ENCODE measurements at regions not wholly inside any gene's neighbourhood (a gene's known extent, or its start where the extent isn't known, plus 50 kb on each side); places are given as distances from the start of the nearest gene placed in this dataset.
"Not testable (repeated sequence)": the region's sequence is repeated elsewhere in the genome, so short reads cannot be mapped to it uniquely, and the experiment has no call there.

DNA sequence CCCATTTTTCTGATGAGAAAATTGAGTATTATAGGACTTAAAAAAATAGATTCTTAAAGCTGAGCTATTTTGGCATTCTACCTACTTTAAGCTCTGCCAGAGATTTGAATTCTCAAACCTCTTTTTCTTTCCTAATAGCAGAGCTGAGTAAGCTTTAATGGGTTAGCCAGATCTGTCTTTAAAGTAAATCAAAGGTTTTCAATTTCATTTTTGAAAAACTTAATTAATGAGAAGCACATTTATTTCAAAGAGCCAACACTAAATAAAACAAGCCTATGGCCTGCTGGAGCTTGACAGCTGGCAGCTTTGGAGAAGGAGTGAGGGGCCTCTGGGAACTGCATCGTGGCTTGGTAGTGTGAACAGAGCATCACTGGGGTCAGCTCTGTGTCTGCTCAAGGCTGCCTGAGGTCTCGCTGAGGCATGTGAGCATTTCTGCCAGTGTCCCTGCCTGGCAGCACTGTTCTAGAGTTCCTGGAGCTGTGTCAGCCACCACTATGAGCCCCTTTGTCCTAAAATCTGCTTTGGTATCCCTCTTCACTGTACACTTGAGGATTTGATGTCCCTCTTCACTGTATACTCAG is 50.4 kb upstream of the PRSS23 start:
- DNase-seq, result no peak

DNA sequence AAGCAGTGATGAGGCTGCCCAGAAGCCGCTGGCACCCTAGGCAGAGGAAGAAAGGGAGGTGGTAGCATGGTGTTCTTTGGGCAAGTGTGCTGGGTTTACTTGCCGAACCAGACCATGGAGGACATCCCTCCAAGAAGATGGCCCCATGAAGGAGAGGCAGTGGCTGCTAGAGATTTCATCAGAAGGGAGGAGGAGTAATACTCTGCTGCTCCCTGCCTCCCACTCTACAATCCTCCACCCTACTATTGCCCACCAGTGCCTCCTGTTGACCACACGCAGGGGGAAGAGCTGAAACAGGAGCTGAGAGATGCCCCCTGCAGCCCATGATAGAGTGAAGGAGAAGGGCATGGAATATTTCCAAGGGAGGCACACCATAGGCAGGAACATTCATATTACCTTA is 51.0 kb upstream of the PRSS23 start:
- DNase-seq, result no peak

DNA sequence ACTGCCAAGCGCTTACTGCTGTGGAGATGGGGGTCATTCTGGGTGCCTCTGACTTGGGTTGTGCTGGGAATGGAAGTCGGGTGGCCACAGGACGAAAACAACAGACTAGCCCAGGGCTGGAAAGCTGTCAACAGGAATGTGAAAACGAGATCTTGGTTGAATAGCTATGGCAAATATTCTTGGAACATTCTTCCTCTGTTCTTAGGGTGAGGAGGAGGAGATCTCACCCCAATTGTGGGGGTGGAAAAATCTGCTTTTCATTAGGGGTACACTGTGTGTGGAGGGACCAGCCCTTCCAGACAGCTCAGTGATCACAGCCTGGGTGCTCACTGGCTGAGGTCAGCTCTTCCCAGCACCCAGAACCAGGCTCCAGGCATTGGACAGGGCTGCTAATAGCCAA is 52.0 kb upstream of the PRSS23 start:
- no peak for DNase-seq

DNA sequence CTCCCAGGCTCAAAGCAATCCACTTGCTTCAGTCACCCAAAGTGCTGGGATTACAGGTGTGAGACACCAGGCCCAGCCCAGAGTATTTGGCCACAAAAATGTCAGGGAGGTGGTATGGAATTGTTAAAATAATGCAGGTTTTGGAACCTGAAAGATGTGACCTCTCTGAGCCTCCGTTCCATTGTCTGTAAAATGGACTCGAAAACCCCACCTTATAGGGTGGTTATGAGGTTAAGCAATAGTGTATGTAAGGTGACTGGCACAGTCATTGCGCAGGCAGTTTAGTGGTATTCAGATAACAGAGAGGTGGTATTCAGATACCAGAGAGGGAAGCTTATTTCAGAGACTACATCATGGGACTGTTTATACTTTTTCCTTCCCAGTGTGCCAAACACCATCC is 52.5 kb upstream of the PRSS23 start:
- no peak for DNase-seq

DNA sequence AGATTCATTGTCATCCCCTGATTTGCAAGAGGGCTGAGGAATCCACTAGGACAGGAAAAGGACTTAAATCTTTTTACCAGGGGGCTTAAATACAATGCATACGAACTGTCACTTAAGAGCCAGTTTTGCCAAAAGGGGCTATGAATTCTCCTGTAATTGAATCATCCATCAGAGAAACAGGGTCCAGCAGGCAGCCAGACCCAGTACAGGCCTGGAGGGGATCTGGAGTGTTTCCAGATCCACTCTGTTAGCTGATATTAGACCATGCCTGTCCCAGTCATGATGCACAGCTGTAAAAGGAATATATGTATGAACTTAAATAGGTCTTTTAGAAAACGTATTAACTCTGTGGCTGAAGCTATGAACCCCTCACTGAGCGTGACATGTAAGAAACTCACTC is 53.8 kb upstream of the PRSS23 start:
- DNase-seq, result no peak

DNA sequence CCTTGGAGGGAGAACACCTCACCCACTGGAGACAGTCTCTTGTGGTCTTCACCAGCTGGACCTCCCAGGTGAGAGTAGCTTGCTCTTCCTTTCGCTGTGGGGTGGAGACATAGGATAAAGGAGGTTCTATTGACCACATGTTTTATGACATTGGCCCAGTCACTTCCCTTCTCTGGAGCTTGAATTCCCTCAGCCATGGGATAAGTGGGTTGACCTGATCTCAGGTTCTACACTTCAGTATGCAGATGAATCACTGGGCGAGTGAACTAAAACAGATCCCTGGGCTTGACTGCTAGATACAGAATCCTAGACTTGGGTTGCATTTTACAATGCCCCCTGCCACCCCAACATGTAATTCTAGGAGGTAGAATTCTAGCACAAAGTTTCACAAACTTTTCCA is 54.8 kb upstream of the PRSS23 start:
- DNase-seq, result no peak

DNA sequence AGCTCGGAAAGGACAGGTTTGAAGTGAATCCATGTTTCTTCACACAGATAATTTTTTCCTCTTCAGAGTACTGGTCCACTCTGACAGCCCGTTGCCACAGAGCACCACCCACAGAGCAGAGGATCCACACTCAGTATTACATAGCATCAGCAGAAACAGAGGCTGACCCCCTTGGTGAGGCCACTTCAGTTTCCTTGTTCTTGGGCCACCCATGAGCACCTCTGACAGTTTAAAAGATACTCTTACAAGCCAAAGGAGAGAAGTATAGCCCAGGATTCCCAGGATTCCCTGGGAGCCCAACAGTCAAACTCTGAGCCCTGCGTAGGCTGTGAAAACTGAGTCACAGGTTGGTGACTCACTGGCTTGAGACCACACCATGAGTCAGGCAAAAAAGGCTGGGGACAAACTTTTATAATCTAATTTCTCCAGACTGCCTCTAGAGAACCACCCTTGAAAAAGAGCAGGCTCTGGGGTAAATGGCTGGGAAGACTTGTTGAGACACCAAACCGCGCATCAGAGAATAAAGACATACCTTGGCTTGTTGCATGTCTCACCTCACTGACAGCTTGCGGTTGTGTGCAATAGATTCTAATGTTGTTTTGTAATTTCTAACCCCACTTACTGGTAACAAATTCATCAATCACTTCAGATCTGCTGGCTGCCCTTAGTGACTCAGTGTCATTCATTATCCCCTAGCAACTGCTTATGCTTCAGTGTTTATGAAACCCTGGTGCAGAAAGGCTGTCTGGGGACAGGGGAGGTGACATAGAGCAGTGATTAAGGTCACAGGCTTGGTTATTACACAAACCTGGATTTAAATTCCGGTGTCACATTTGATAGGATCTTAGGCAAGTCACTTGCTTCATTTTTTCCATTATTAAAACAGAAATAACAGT is 56.9 kb upstream of the PRSS23 start:
- peak; percentile 56 for DNase-seq

DNA sequence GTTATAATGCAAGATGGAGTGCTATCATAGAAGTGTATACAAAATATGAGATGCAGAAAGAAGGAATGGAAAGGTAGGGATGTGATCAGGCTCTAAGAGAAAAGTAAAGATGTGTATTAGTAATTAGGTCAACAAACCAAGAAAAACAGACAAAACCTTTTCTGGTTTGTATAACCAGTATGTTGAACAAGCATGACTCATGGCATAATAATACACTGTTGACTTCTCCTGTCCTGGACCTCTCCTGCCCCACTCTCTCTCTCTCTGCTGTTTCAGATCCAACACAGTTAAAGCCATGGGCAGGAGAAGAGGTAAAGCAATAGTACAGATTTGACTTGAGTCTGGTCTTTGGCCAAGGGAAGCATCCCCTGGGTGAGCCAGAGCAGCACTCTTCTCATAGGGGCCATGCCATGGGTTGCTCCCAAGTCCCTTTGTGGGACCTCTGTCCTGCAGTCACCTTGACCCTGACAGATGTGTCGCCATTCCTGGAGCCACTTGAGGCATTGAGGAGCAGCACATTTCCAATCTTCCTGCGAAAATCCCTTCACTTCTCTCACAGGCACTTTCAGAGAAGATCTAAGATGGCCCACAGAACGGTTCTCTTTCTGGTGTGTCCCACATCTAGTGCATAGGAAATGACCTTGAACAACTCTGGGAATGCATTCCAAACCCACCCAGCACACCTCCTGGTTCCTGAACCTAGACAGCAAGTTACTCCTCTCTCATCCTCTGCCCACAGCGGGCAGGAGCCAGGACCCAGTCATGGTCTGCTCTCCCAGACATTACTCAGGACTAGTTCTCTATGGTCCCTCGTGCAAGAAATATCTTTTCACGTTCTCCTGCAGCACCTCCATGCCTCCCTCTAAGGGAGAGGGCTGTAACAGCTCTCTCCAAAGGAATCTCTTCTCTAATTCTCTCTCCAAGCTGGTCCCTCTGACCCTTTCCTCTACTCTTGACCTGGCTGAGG is 58.2 kb upstream of the PRSS23 start:
- no peak for DNase-seq

DNA sequence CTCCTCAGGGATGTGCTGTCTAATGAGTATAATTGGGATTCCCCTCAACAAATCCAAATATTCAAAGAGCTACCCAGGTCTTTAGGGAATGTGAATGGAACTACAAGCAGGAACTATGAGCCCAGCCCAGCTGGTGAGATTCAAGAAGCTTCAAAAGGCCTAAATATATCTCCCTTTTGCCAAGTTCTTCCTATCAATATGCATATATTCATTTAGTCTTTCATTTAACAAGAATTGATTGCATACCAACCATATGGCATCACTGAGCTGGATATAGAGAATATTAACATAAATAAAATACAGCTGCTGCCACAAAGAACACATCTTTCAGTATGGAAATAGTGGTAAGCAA is 58.9 kb upstream of the PRSS23 start:
- DNase-seq, result no peak

DNA sequence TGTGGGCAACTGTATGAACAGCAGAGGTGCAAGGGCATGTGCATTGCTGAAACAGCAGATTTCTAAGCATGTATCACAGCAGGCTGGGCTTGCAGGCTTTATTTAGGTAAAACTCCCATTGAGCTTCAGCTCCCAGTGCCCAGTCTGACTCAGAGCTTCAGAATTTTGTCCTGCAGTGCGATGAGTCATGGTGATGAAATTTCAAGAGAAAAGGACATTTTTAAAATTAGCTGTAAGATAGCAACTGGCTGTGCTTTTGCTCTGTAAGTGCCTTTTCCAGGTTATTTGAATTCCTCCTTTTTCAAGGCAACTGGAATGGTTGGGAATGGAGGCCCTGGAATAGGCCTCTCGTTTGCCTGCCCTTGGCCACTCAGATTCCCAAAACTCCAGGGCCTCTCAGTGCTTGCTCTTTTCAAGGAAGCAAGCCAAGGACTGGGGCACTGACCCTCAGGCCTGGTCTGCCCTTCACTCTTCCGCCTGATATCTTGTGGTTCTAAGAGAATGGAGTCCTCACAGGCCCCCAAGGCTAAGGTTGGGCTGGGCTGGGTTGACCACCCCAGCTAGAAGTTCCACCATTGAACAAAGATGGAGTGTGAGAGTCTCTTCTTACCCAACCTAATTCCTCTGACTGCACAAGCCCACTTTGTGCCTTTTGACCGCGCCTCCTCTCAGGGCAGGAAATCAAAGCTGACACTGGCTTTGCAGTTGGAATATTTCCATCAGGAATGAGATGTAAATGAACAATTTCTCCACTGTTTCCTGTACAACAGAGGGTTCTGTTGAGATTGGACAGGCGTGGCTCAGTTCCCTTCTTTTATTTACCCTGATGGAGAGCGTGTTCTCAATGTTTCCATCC is 59.5 kb upstream of the PRSS23 start:
- DNase-seq, result no peak

DNA sequence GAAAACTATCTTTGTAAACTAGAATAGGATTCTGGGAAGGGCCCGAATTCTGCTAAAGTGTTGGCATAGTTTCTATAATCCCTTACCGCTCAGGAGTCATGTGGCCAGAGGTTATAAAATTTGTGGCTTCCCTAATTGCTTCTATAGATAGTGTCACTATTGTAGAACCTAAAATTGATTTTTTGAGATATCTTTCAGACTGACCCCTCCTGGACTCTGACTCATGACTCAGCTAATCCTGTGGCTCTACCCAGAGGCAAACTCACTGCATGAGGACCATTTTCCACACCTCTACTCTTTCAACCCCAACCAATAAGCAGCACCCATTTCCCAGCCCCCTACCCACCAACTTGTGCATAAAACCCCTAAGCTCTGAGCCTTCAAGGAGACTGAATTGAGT is 61.8 kb upstream of the PRSS23 start:
- DNase-seq, result no peak

DNA sequence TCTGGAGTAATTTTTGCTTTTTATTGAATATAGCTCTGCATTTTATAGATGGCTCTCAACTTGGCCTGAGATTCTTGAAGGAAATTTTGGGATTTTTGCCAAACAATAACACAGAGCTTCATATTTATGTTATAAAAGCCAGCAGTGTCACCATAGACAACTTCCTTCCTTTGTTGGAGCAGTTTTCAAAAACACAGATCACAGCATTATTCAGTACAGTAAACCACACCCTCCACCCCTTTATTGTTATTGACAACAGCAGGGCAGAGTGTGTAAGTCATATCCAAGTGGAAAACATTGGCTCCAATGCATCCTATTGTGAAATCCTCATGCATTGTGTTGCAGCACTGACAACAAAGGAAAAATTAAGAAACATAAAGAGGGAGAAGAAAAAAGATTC is 62.6 kb upstream of the PRSS23 start:
- no peak for DNase-seq

DNA sequence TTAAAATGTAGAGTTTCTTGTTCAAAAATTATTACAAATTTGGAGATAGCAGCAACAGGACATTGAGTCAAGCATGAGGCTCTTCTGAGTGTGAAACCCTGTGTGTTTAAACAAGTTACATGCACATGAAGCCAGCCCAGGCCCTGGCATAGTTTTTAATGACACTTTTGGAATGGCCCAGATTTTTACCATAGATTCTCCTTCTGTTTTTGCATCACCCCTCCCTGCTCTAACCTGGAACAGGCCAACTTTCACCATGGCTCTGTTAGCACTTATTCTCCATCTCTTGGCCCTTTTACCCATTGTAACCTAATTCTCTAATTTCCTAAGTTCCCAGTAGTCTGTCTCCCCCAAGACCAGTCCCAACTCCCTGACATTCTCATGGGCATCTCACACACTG is 63.1 kb upstream of the PRSS23 start:
- DNase-seq, result no peak

DNA sequence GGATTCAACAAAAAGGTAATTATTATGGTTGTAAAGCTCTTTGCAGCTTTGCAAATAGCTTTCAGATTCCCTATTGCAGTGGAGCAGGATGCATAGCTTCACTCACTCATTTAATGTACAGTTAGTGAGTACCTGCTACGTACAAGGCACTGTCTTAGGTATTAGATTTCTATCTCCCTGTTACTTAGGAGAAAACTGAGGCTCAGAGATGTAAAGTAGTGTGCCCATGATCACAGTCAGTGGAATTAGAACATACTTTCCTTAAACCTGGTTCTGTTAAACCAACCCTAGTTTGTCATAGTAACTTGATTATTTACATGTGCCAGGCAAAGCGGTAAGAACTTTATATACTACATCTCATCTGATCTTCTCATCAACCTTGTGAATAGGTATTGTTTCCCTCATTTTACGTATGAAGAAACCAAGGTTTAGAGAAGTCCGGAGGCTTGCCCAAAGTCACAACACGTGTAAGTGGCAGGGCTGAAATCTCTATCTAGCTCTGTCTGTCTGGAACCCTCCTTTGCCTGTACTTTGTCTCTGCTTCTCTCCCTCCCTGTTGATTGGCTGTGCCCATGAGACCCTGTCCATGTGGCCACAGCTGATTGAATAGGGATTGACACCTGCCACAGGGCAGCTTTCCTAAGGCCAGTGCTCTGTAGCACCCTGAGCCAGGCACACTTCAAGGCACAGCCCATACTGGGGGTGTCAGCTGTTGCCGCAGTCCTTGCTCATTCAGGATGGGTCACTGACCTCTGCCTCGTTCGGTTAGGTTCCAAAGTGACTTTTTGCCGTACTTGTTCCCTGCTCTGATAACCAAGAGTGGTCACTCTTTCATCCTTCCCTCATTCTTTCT is 63.8 kb upstream of the PRSS23 start:
- DNase-seq, result no peak

DNA sequence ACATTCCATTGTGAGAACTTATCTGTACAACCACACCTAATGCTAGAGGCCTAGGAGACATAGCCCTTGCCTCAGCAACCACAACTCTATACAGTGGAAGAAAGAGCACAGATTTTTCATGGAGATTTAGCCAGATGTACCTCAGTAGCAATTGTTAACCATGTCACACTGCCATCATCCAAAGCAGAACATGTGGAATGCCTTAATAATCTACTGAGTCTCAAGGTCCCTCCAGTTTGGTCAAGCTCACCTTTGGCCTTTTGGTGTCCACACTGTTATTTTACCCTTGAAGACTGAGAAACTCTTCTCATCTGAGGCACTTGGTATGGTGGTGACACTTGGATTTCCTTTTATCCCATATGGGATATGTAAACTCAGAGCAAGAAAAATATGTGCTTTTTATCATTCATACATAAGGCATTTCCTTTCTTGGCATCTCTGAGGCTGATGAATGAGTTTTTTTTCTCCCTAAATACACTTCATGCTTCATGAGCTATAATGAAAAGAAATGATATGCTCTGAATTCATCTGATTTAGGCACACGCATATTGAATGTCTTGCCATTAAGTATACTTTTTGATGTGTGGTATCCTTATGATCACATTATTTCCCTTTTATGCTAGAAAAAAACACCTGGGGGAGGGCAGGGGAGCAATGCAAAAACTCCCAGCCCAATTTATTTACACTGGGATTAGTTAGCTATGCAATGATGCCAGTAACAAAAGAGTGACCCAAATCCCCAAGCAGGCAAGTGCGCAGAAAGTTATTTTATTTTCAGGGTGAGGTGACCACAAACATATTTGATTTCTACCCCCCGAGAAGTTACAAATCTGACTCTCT is 63.3 kb upstream of the ME3 start:
- no peak for DNase-seq

DNA sequence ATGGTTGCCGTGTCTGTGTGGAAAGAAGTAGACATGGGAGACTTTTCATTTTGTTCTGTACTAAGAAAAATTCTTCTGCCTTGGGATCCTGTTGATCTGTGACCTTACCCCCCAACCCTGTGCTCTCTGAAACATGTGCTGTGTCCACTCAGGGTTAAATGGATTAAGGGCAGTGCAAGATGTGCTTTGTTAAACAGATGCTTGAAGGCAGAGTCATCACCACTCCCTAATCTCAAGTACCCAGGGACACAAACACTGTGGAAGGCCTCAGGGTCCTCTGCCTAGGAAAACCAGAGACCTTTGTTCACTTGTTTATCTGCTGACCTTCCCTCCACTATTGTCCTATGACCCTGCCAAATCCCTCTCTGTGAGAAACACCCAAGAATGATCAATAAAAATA is 60.3 kb upstream of the ME3 start:
- not testable (repeated sequence) for DNase-seq

DNA sequence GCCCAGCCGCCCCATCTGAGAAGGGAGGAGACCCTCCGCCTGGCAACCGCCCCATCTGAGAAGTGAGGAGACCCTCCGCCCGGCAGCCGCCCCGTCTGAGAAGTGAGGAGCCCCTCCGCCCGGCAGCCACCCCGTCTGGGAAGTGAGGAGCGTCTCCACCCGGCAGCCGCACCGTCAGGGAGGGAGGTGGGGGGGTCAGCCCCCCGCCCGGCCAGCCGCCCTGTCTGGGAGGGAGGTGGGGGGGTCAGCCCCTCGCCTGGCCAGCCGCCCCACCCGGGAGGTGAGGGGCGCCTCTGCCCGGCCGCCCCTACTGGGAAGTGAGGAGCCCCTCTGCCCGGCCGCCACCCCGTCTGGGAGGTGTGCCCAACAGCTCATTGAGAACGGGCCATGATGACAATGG is 59.9 kb upstream of the ME3 start:
- DNase-seq, result not testable (repeated sequence)

DNA sequence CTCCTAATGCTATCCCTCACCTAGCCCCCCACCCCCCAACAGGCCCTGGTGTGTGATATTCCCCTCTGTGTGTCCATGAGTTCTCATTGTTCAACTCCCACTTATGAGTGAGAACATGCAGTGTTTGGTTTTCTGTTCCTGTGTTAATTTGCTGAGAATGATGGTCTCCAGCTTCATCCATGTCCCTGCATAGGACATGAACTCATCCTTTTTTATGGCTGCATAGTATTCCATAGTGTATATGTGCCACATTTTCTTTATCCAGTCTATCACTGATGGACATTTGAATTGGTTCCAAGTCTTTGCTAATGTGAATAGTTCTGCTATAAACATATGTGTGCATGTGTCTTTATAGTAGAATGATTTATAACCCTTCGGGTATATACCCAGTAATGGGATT is 57.2 kb upstream of the ME3 start:
- DNase-seq, result not testable (repeated sequence)

DNA sequence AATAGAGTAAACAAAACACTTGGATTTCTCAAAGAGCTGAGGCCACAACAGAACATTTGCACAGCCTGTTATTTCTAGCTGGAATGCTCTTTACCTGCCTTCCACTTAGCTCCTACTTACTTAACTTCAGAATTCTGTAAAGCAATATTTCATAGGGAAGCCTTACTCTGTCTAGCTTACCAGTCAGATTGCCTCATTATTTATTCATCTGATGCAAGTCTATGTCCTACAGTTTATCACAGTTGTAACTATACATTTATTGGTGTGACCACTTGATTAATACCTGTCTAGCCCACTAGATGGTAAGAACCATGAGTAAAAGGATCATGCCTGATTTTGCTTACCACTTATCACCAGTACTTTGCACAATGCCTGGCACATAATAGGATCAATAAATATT is 56.1 kb upstream of the ME3 start:
- DNase-seq, result no peak

DNA sequence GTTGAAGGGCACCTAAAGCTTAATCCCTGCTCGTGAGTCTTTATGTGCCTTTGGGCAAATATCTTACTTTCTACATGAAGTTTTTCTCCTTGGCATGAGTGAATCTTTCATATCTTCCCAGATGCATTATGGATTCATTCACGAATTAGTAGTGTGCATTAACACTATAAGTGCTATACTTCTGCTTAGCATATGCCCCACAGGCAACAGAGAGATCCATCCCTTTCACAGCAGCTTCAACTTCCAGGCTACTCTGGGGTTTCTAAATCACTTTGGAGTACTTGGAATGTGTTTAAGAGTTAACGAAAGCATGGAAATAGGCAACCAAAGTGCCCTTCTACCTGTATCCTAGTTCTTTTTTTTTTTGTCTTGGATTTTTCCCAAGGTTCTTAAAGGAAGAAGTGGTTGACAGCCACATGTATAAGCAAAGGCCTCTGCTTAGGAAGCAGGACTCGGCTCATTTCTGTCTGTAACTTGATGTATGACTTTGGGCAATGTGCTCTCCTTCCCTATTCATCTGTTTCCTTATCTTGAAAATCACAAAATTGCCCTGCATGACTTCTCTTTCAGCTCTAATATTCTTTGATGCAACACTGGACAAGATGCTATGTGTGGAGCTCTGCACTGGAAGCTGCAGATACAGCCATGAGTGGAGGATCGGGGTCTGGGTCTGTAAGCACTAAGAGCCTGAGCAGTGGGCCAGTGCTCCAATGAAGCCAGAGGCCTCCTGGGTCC is 54.5 kb upstream of the ME3 start:
- no peak for DNase-seq

Measured in activated naive CD4-positive, alpha-beta T cell treated with Interleukin-2 at 50 U/mL for 16 hours (primary cell).